ENCODE measurements at regions not wholly inside any gene's neighbourhood (a gene's known extent, or its start where the extent isn't known, plus 50 kb on each side); places are given as distances from the start of the nearest gene placed in this dataset.

DNA sequence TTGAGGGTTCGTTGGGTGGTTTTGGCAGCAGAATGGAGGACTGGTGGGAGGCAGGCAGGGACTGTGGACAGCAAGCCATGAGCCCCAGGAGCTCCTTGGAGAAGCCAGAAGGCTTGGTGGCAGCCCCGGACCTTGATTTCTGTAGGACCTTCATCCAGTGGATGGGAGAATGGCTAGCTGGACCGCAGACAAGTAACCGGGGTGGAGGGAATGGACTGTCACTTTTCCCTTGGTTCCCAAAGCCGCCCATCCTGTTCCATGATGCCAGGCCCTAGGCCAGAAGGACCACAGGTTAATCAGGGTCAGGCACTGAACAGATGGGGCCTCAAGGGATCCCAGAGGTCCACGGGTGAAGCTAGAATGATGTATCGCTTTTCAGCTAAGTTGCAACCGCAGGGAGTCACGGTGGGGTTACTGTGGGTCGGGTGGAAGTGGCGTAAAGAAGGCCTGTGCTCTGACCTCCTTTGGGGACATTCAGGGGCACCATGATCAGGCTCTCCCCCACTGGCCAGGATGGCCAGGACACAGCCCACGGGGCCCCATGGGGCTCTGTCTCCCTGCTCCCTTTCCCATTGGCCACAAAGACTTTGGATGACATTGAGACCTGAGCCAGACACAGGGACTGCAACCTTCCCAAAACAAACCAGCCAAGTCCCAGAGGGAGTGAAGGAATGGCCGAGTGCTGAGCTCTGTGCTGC is 66.9 kb upstream of the MRTFB start:
- no peak for TF ChIP-seq SUZ12 (IDR thresholded peaks at IDR 0.05; ENCODE audit: extremely low read depth, insufficient read depth, insufficient read length)
- no peak for TF ChIP-seq YY1 (IDR thresholded peaks at IDR 0.05; ENCODE audit: insufficient read depth, insufficient read length)

Data from NT2/D1 (cell line).